ENCODE measurements at regions not wholly inside any gene's neighbourhood (a gene's known extent, or its start where the extent isn't known, plus 50 kb on each side); places are given as distances from the start of the nearest gene placed in this dataset.
"Not testable (repeated sequence)": the region's sequence is repeated elsewhere in the genome, so short reads cannot be mapped to it uniquely, and the experiment has no call there.

DNA sequence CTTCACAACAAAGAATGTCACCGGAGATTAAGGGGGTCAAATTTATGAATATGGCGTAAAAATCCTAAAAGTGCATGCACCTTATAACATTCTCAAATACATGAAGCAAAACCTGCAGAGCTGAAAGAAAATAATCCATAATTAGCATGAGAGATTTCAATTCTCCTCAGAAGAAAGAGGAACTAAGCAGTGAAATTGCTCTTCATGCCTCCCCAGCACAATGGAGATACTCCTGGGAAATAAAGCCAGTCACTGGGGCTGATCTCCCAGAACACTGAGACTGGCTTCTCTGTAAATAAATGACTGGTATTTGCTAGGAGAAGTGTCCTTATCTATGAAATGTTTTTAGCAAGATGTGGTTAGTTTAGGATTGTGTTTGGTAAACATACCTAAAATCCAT, 68.1 kb downstream of the GOLGA6L6 start:
- H3K9me3 ChIP-seq (ENCODE audit: control insufficient read depth, insufficient read depth, low read length); H3K27ac ChIP-seq (ENCODE audit: low read depth, low read length); H3K4me3 ChIP-seq (ENCODE audit: low read depth, low read length); POLR2A ChIA-PET; CTCF ChIA-PET; DNase-seq (ENCODE audit: low read depth, low spot score); H3K27me3 ChIP-seq (ENCODE audit: control insufficient read depth, insufficient read depth, low read length): not testable (repeated sequence)

GRCh38 chr15:20472983-20473382, 68.6 kb downstream of the GOLGA6L6 start:
- H3K27me3 ChIP-seq (ENCODE audit: control insufficient read depth, insufficient read depth, low read length); H3K27ac ChIP-seq (ENCODE audit: low read depth, low read length); H3K9me3 ChIP-seq (ENCODE audit: control insufficient read depth, insufficient read depth, low read length); POLR2A ChIA-PET; DNase-seq (ENCODE audit: low read depth, low spot score); CTCF ChIA-PET; H3K4me3 ChIP-seq (ENCODE audit: low read depth, low read length): not testable (repeated sequence)

GRCh38 chr15:20470810-20471209, 70.8 kb downstream of the GOLGA6L6 start:
- H3K4me3 ChIP-seq (ENCODE audit: low read depth, low read length); H3K9me3 ChIP-seq (ENCODE audit: control insufficient read depth, insufficient read depth, low read length); H3K27me3 ChIP-seq (ENCODE audit: control insufficient read depth, insufficient read depth, low read length); H3K27ac ChIP-seq (ENCODE audit: low read depth, low read length); POLR2A ChIA-PET; CTCF ChIA-PET; DNase-seq (ENCODE audit: low read depth, low spot score): not testable (repeated sequence)

GRCh38 chr15:20441138-20441537, 100.5 kb downstream of the GOLGA6L6 start:
- not testable (repeated sequence) for DNase-seq (ENCODE audit: low read depth, low spot score)

DNA sequence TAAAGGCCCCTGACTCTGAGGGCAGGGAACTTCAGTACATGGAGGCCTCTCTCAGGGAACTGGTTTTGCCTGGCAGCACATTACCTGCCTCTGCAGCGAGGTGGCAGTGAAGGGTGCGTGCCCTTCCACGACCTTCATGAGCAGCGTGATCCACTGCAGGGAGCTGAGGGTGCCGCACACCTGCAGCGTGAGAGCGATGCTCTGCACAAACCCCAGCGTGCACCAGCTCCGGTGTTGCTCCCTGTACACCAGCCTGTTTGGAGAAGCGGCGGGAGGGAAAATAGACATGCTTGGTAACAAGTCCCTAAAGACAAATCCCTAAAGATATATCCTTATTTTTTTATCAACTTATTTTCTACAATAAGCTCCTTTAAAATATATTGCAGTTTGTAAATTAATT, 101.2 kb downstream of the GOLGA6L6 start:
- H3K9me3 ChIP-seq (ENCODE audit: control insufficient read depth, insufficient read depth, low read length); H3K4me3 ChIP-seq (ENCODE audit: low read depth, low read length); CTCF ChIA-PET; POLR2A ChIA-PET; H3K27ac ChIP-seq (ENCODE audit: low read depth, low read length); H3K27me3 ChIP-seq (ENCODE audit: control insufficient read depth, insufficient read depth, low read length); DNase-seq (ENCODE audit: low read depth, low spot score): not testable (repeated sequence)

More at GRCh38 chr15:20441138-20441537, 100.5 kb downstream of the GOLGA6L6 start:
- H3K27me3 ChIP-seq (ENCODE audit: control insufficient read depth, insufficient read depth, low read length); H3K27ac ChIP-seq (ENCODE audit: low read depth, low read length); H3K4me3 ChIP-seq (ENCODE audit: low read depth, low read length); CTCF ChIA-PET; H3K9me3 ChIP-seq (ENCODE audit: control insufficient read depth, insufficient read depth, low read length); POLR2A ChIA-PET: not testable (repeated sequence)

DNA sequence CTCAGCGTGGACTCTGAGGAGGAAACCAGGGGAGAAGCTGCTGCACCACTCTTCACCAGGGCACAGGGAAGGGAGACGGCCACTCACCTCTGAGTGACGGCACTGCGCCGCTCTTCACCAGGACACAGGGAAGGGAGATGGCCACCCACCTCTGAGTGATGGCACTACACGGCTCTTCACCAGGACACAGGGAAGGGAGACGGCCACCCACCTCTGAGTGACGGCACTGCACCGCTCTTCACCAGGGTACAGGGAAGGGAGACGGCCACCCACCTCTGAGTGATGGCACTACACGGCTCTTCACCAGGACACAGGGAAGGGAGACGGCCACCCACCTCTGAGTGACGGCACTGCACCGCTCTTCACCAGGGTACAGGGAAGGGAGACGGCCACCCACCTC, 102.5 kb downstream of the GOLGA6L6 start:
- H3K9me3 ChIP-seq (ENCODE audit: control insufficient read depth, insufficient read depth, low read length); H3K27me3 ChIP-seq (ENCODE audit: control insufficient read depth, insufficient read depth, low read length); DNase-seq (ENCODE audit: low read depth, low spot score); H3K27ac ChIP-seq (ENCODE audit: low read depth, low read length); CTCF ChIA-PET; POLR2A ChIA-PET; H3K4me3 ChIP-seq (ENCODE audit: low read depth, low read length): not testable (repeated sequence)

DNA sequence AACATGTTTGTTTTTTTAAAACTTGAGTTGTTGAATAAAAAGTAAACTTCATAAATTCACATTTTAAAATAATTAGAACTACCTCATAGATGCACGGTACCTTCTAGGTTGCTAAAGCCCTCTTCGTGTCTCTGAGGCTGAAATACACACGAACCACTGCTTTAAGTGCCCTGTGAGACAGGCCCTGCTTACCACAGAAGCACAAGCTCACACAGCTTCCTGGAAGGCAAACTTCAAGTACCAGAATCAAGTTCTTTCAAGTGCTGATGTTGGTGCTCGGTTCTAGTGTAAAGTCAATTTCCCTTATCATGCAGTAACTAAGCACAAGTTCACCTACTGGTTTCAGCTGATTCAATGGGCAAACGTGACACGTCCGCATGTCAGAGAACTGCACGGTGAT, 103.3 kb downstream of the GOLGA6L6 start:
- POLR2A ChIA-PET, CTCF ChIA-PET: not testable (repeated sequence)

GRCh38 chr15:20433468-20433867, 108.1 kb downstream of the GOLGA6L6 start:
- H3K9me3 ChIP-seq (ENCODE audit: control insufficient read depth, insufficient read depth, low read length); CTCF ChIA-PET; DNase-seq (ENCODE audit: low read depth, low spot score); H3K27me3 ChIP-seq (ENCODE audit: control insufficient read depth, insufficient read depth, low read length); POLR2A ChIA-PET; H3K27ac ChIP-seq (ENCODE audit: low read depth, low read length); H3K4me3 ChIP-seq (ENCODE audit: low read depth, low read length): not testable (repeated sequence)

More for the DNA sequence above, 103.3 kb downstream of the GOLGA6L6 start:
- H3K27me3 ChIP-seq (ENCODE audit: control insufficient read depth, insufficient read depth, low read length); H3K9me3 ChIP-seq (ENCODE audit: control insufficient read depth, insufficient read depth, low read length); DNase-seq (ENCODE audit: low read depth, low spot score); H3K27ac ChIP-seq (ENCODE audit: low read depth, low read length); H3K4me3 ChIP-seq (ENCODE audit: low read depth, low read length): not testable (repeated sequence)

DNA sequence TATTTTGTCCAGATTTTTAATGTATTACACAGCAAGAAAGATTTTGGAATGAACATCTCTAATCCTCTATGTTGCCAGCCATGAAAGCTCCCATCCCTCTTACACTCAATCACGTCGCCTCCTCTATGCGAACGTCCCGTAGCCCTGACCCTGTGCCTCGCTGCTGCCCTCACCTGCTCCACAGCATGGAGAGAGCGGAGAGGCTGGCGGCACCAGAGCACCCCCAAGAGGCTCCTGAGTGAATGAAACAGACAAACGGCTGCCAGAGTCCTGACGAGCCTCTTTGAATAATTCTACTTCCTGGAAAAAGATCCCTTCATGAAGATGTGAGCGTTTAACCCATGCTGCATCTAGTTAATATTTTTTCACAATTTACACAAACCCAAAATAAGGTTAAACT, 111.1 kb downstream of the GOLGA6L6 start:
- H3K27ac ChIP-seq (ENCODE audit: low read depth, low read length); CTCF ChIA-PET; H3K4me3 ChIP-seq (ENCODE audit: low read depth, low read length); DNase-seq (ENCODE audit: low read depth, low spot score); POLR2A ChIA-PET; H3K9me3 ChIP-seq (ENCODE audit: control insufficient read depth, insufficient read depth, low read length); H3K27me3 ChIP-seq (ENCODE audit: control insufficient read depth, insufficient read depth, low read length): not testable (repeated sequence)

DNA sequence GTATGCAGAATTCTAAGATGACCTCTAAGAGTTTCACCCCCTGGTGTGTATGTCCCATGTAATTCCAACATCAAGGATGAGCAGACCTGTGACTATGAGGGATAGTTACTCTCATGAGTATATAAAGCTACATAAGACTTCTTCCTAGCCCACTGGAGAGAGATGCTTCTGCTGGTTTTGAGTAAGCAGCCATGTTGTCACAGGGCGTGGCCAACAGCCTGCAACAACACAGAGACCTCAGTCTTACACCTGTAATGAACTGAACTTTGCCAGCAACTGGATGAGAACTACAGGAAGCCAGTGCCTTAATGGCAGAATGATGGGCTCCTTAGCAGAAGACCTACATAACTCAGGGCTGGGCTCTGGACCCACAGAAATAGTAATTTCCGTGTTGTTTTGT, 120.9 kb downstream of the GOLGA6L6 start:
- H3K4me3 ChIP-seq (ENCODE audit: low read depth, low read length); POLR2A ChIA-PET; H3K9me3 ChIP-seq (ENCODE audit: control insufficient read depth, insufficient read depth, low read length); DNase-seq (ENCODE audit: low read depth, low spot score); H3K27ac ChIP-seq (ENCODE audit: low read depth, low read length); H3K27me3 ChIP-seq (ENCODE audit: control insufficient read depth, insufficient read depth, low read length); CTCF ChIA-PET: not testable (repeated sequence)

- CTCF ChIA-PET; POLR2A ChIA-PET; DNase-seq (ENCODE audit: low read depth, low spot score); H3K27me3 ChIP-seq (ENCODE audit: control insufficient read depth, insufficient read depth, low read length); H3K9me3 ChIP-seq (ENCODE audit: control insufficient read depth, insufficient read depth, low read length); H3K27ac ChIP-seq (ENCODE audit: low read depth, low read length); H3K4me3 ChIP-seq (ENCODE audit: low read depth, low read length): not testable (repeated sequence)
Measured at GRCh38 chr15:20416618-20417017, 125.0 kb downstream of the GOLGA6L6 start.

DNA sequence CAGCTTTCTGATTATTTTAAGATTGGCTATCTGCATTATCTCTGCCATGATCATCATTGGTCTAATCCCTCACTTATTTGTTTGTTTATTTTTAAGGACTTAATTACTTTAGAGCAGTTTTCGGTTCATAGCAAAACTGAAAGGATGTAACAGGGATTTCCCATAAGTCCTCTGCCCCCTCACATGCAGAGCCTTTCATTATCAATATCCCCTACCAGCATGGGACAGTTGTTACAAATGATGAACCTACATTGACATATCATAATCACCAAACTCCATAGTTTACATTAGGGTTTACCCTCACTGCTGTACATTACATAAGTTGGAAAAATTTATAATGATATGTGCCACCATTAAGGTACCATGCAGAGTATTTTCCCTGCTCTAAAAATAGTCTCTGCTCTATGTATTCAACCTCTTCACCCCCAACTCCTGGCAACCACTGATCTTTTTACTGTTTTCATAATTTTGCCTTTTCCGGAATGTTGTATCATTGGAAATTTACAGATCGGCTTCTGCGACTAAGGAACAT, 131.9 kb downstream of the GOLGA6L6 start:
- DNase-seq (ENCODE audit: low read depth, low spot score); H3K9me3 ChIP-seq (ENCODE audit: control insufficient read depth, insufficient read depth, low read length); H3K27me3 ChIP-seq (ENCODE audit: control insufficient read depth, insufficient read depth, low read length); CTCF ChIA-PET; H3K27ac ChIP-seq (ENCODE audit: low read depth, low read length); POLR2A ChIA-PET; H3K4me3 ChIP-seq (ENCODE audit: low read depth, low read length): not testable (repeated sequence)

Data from AG04450 (cell line).